ENCODE measurements at regions not wholly inside any gene's neighbourhood (a gene's known extent, or its start where the extent isn't known, plus 50 kb on each side); places are given as distances from the start of the nearest gene placed in this dataset.

GRCh38 chr18:57920036-57920435, 116.9 kb upstream of the ATP8B1 start:
- TF ChIP-seq EZH2 (IDR thresholded peaks at IDR 0.05; ENCODE audit: low read depth, unreplicated experiment), result no peak
- TF ChIP-seq, protein P1, sequence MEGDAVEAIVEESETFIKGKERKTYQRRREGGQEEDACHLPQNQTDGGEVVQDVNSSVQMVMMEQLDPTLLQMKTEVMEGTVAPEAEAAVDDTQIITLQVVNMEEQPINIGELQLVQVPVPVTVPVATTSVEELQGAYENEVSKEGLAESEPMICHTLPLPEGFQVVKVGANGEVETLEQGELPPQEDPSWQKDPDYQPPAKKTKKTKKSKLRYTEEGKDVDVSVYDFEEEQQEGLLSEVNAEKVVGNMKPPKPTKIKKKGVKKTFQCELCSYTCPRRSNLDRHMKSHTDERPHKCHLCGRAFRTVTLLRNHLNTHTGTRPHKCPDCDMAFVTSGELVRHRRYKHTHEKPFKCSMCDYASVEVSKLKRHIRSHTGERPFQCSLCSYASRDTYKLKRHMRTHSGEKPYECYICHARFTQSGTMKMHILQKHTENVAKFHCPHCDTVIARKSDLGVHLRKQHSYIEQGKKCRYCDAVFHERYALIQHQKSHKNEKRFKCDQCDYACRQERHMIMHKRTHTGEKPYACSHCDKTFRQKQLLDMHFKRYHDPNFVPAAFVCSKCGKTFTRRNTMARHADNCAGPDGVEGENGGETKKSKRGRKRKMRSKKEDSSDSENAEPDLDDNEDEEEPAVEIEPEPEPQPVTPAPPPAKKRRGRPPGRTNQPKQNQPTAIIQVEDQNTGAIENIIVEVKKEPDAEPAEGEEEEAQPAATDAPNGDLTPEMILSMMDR (conservative IDR thresholded peaks at IDR 0.05; ENCODE audit: low read depth in 2 of 2), result no peak
- TF ChIP-seq EZH2phosphoT487 (IDR thresholded peaks at IDR 0.05; ENCODE audit: unreplicated experiment), result no peak
- no peak for TF ChIP-seq STAT1 (IDR thresholded peaks at IDR 0.05; ENCODE audit: unreplicated experiment)
- TF ChIP-seq POLR2AphosphoS5 (IDR thresholded peaks at IDR 0.05; ENCODE audit: low read depth), result no peak
- TF ChIP-seq, protein P2, sequence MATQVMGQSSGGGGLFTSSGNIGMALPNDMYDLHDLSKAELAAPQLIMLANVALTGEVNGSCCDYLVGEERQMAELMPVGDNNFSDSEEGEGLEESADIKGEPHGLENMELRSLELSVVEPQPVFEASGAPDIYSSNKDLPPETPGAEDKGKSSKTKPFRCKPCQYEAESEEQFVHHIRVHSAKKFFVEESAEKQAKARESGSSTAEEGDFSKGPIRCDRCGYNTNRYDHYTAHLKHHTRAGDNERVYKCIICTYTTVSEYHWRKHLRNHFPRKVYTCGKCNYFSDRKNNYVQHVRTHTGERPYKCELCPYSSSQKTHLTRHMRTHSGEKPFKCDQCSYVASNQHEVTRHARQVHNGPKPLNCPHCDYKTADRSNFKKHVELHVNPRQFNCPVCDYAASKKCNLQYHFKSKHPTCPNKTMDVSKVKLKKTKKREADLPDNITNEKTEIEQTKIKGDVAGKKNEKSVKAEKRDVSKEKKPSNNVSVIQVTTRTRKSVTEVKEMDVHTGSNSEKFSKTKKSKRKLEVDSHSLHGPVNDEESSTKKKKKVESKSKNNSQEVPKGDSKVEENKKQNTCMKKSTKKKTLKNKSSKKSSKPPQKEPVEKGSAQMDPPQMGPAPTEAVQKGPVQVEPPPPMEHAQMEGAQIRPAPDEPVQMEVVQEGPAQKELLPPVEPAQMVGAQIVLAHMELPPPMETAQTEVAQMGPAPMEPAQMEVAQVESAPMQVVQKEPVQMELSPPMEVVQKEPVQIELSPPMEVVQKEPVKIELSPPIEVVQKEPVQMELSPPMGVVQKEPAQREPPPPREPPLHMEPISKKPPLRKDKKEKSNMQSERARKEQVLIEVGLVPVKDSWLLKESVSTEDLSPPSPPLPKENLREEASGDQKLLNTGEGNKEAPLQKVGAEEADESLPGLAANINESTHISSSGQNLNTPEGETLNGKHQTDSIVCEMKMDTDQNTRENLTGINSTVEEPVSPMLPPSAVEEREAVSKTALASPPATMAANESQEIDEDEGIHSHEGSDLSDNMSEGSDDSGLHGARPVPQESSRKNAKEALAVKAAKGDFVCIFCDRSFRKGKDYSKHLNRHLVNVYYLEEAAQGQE (IDR thresholded peaks at IDR 0.05; ENCODE audit: unreplicated experiment), result no peak
- no peak for TF ChIP-seq JUNB (IDR thresholded peaks at IDR 0.05; ENCODE audit: unreplicated experiment)
